ENCODE measurements at regions not wholly inside any gene's neighbourhood (a gene's known extent, or its start where the extent isn't known, plus 50 kb on each side); places are given as distances from the start of the nearest gene placed in this dataset.

DNA sequence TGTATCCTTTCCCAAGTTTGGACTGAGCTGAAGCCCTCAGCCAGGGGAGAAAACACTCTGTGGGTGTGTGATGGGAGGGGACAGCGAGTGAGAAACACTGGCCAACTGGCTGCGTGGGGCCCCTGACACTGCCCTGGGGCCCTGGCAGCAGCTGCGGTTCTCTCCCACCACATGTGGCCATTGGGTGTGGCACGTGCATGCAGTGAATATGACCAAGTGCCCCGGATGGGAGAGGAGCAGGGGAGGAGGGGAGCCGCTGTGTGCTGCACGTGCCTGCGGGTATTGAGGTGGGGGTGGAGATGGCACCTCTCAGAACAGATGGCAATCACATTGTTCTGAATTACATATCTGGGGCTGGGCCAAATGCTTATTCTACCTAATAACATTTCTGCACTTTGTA is 242.4 kb upstream of the PCSK5 start:
- Histone ChIP-seq H3K4me3 (ENCODE audit: low read depth in 2 of 2, low read length in 1 of 2) (no peak overlapping the region), H3K27me3 (ENCODE audit: insufficient read depth) (no peaks in the 10 kb centered on the region), H3K4me1 (ENCODE audit: control insufficient read depth in 1 of 2, insufficient read depth in 2 of 2, low read depth in 1 of 2, low read length in 1 of 2) (no peaks in the 10 kb centered on the region), H3F3A (replicated peaks; ENCODE audit: insufficient read depth) (no peaks in the 10 kb centered on the region), H3K4me2 (no peak overlapping the region), H3K9me2 (no peaks in the 10 kb centered on the region), H3K79me2 (ENCODE audit: insufficient read depth) (no peaks in the 10 kb centered on the region), H3K9ac (no peak overlapping the region), H3K36me3 (replicated peaks in 1 of 2; ENCODE audit: control insufficient read depth in 1 of 2, insufficient read depth in 2 of 2, low read length in 1 of 2) (no peaks in the 10 kb centered on the region), H4K20me1 (ENCODE audit: insufficient read depth) (no peaks in the 10 kb centered on the region), H2AFZ (ENCODE audit: low read depth) (no peak overlapping the region), H3K9me3 (no peaks in the 10 kb centered on the region), H3K27ac (ENCODE audit: low read depth in 2 of 2, low read length in 1 of 2) (no peak overlapping the region)
- ChIA-PET CTCF (no interaction called here), POLR2A (no interaction called here)
- TF ChIP-seq MXI1 (IDR thresholded peaks at IDR 0.05; ENCODE audit: low read depth, low read length) = no peak
- TF ChIP-seq, protein P1, sequence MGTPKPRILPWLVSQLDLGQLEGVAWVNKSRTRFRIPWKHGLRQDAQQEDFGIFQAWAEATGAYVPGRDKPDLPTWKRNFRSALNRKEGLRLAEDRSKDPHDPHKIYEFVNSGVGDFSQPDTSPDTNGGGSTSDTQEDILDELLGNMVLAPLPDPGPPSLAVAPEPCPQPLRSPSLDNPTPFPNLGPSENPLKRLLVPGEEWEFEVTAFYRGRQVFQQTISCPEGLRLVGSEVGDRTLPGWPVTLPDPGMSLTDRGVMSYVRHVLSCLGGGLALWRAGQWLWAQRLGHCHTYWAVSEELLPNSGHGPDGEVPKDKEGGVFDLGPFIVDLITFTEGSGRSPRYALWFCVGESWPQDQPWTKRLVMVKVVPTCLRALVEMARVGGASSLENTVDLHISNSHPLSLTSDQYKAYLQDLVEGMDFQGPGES (IDR thresholded peaks at IDR 0.05; ENCODE audit: low read depth, low read length) = no peak
- no peak for TF ChIP-seq RFX5 (IDR thresholded peaks at IDR 0.05; ENCODE audit: low read length)
- TF ChIP-seq, protein P2, sequence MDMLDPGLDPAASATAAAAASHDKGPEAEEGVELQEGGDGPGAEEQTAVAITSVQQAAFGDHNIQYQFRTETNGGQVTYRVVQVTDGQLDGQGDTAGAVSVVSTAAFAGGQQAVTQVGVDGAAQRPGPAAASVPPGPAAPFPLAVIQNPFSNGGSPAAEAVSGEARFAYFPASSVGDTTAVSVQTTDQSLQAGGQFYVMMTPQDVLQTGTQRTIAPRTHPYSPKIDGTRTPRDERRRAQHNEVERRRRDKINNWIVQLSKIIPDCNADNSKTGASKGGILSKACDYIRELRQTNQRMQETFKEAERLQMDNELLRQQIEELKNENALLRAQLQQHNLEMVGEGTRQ (IDR thresholded peaks at IDR 0.05; ENCODE audit: borderline replicate concordance, low read depth, low read length) = no peak
- no peak for TF ChIP-seq SMC3 (IDR thresholded peaks at IDR 0.05; ENCODE audit: low read depth, low read length)
- no peak for TF ChIP-seq RXRA (IDR thresholded peaks at IDR 0.05; ENCODE audit: borderline replicate concordance, low read depth)
- TF ChIP-seq NFIC (IDR thresholded peaks at IDR 0.05; ENCODE audit: borderline replicate concordance) = no peak
- no peak for TF ChIP-seq RAD21 (IDR thresholded peaks at IDR 0.05; ENCODE audit: low read length)
- TF ChIP-seq RCOR1 (IDR thresholded peaks at IDR 0.05; ENCODE audit: low read length) = no peak
- no peak for TF ChIP-seq NRF1 (IDR thresholded peaks at IDR 0.05; ENCODE audit: low read depth, low read length)
- no peak for TF ChIP-seq FOXM1 (IDR thresholded peaks at IDR 0.05; ENCODE audit: low read depth)
- TF ChIP-seq TCF12 (IDR thresholded peaks at IDR 0.05) = no peak
- TF ChIP-seq FOSL2 (IDR thresholded peaks at IDR 0.05; ENCODE audit: borderline replicate concordance, low read depth) = no peak
- TF ChIP-seq MEF2A (IDR thresholded peaks at IDR 0.05; ENCODE audit: borderline replicate concordance, low read depth) = no peak
- TF ChIP-seq, protein P3, sequence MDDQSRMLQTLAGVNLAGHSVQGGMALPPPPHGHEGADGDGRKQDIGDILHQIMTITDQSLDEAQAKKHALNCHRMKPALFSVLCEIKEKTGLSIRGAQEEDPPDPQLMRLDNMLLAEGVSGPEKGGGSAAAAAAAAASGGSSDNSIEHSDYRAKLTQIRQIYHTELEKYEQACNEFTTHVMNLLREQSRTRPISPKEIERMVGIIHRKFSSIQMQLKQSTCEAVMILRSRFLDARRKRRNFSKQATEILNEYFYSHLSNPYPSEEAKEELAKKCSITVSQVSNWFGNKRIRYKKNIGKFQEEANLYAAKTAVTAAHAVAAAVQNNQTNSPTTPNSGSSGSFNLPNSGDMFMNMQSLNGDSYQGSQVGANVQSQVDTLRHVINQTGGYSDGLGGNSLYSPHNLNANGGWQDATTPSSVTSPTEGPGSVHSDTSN (IDR thresholded peaks at IDR 0.05) = no peak
- TF ChIP-seq YY1 (IDR thresholded peaks at IDR 0.05; ENCODE audit: low read depth) = no peak
- no peak for DNase-seq
- WGBS (ENCODE audit: low lambda C conversion rate) = 1% methylated on average over 8 of the region's 8 CpGs

DNA sequence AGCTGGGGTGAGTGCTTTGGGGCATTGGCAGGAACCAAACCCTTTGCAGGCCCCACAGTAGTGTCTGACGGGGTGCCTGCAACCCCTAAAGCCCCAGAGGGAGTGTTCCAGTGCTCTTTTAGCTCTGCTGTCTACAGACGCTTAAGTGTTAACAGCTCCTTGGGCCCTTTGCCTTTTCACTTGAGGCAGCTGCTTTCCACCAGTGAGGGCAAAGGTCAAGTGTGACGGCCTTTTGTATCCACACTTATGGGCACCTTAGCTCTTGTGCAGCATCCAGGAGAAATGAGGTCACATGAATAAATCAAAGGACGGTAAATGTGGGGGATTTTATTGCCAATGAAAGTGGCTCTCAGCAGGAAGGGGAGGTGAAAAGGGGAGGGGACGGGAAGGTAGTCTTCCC is 241.4 kb upstream of the PCSK5 start:
- 20% methylated on average over 3 of the region's 5 CpGs for WGBS (ENCODE audit: low lambda C conversion rate)
- no peaks in the 10 kb centered on the region for H3K27me3 ChIP-seq (ENCODE audit: insufficient read depth)
- no peak overlapping the region for H3K27ac ChIP-seq (ENCODE audit: low read depth in 2 of 2, low read length in 1 of 2)
- POLR2A ChIA-PET = no interaction called here
- H3K36me3 ChIP-seq (replicated peaks in 1 of 2; ENCODE audit: control insufficient read depth in 1 of 2, insufficient read depth in 2 of 2, low read length in 1 of 2) = no peaks in the 10 kb centered on the region
- no peaks in the 10 kb centered on the region for H3K9me2 ChIP-seq
- no peak overlapping the region for H3K4me2 ChIP-seq
- H3K79me2 ChIP-seq (ENCODE audit: insufficient read depth) = no peaks in the 10 kb centered on the region
- no peak overlapping the region for H3K4me3 ChIP-seq (ENCODE audit: low read depth in 2 of 2, low read length in 1 of 2)
- no peaks in the 10 kb centered on the region for H3K4me1 ChIP-seq (ENCODE audit: control insufficient read depth in 1 of 2, insufficient read depth in 2 of 2, low read depth in 1 of 2, low read length in 1 of 2)
- no peaks in the 10 kb centered on the region for H3K9me3 ChIP-seq
- DNase-seq = no peak
- H2AFZ ChIP-seq (ENCODE audit: low read depth) = no peak overlapping the region
- CTCF ChIA-PET = no interaction called here
- H3F3A ChIP-seq (replicated peaks; ENCODE audit: insufficient read depth) = no peaks in the 10 kb centered on the region
- no peak overlapping the region for H3K9ac ChIP-seq
- no peak for TF ChIP-seq NRF1 (IDR thresholded peaks at IDR 0.05; ENCODE audit: low read depth, low read length)
- TF ChIP-seq EZH2phosphoT487 (IDR thresholded peaks at IDR 0.05; ENCODE audit: borderline replicate concordance, low read depth) = no peak
- TF ChIP-seq SIN3A (IDR thresholded peaks at IDR 0.05; ENCODE audit: borderline replicate concordance, low read depth, low read length) = no peak
- no peak for TF ChIP-seq RCOR1 (IDR thresholded peaks at IDR 0.05; ENCODE audit: low read length)
- TF ChIP-seq, protein P4, sequence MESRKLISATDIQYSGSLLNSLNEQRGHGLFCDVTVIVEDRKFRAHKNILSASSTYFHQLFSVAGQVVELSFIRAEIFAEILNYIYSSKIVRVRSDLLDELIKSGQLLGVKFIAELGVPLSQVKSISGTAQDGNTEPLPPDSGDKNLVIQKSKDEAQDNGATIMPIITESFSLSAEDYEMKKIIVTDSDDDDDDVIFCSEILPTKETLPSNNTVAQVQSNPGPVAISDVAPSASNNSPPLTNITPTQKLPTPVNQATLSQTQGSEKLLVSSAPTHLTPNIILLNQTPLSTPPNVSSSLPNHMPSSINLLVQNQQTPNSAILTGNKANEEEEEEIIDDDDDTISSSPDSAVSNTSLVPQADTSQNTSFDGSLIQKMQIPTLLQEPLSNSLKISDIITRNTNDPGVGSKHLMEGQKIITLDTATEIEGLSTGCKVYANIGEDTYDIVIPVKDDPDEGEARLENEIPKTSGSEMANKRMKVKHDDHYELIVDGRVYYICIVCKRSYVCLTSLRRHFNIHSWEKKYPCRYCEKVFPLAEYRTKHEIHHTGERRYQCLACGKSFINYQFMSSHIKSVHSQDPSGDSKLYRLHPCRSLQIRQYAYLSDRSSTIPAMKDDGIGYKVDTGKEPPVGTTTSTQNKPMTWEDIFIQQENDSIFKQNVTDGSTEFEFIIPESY (IDR thresholded peaks at IDR 0.05; ENCODE audit: borderline replicate concordance, low read depth) = no peak
- no peak for TF ChIP-seq TAF1 (IDR thresholded peaks at IDR 0.05; ENCODE audit: borderline replicate concordance, low read depth, low read length)
- TF ChIP-seq TEAD4 (IDR thresholded peaks at IDR 0.05; ENCODE audit: borderline replicate concordance, insufficient read depth) = no peak
- H4K20me1 ChIP-seq (ENCODE audit: insufficient read depth) = no peaks in the 10 kb centered on the region
